HG03175 (cell line): ENCODE measurements at regions not wholly inside any gene's neighbourhood (a gene's known extent, or its start where the extent isn't known, plus 50 kb on each side); places are given as distances from the start of the nearest gene placed in this dataset.

Experiments
- ATAC-seq: cut with Tn5 transposase; IDR thresholded peaks from one replicate; pipeline ENCODE4 v1.9.1; 2021; ENCODE audit warnings: mild to moderate bottlenecking, moderate library complexity; ENCODE audit not compliant: unreplicated experiment

- no peak for ATAC-seq
Observed at GRCh38 chr1:187229496-187229895, 400.7 kb downstream of the PLA2G4A start.

DNA sequence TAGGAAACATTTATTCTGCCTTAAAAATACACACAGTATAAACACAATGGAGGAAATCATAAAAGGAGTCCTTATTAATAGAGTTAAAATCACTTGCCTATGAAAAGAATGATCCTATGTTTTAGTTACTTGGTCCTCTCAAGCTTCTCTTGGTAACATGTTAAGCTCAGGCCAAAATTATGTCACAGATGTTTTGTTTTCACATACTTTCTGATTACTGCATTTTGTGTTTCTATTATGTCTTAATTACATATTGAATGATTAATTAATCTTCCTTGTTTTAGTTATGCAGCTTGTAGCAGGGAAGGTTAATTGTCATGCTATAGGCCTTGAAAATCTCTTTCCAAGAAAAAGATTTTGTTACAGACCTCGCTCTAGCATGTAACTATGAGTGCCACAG, 406.0 kb downstream of the PLA2G4A start:
- ATAC-seq = no peak

GRCh38 chr1:187236199-187236598, 407.4 kb downstream of the PLA2G4A start:
- ATAC-seq = no peak

DNA sequence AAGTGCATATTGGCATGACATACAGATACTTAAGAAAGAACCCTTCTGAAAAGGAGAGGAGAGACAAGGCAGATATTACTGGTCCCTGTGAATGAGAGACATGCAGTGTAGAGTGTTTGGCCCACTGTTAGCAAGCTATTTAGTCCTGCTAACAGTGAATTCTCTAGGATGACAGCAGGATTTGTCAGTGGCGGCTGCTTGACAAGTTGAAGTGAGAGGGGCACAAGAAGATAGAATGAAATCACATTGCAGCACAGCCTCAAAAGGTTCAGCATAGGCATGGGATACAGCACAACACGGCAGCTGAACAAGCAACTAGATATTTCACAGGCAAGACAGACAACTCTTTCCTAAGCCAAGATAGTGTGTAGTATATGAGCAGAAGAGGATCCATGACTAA, 407.9 kb downstream of the PLA2G4A start:
- ATAC-seq = no peak

DNA sequence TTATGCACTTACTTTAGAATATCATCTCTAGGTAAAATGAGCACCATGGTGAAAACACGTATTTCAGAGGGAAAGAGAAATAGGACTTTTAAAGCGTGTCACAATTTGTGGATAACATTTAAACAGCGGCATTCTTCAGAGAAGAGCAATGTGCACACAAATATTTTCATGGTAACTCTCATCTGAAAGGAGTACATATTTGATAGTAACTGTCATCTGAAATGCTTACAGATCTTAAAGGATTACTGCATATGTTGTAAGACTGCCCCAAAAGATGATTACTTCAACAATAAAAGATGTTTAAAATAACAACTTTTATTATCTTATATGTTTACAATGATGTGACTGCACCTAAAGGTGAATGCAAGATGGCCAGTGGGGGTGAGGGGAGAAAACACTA, 408.8 kb downstream of the PLA2G4A start:
- ATAC-seq = no peak

DNA sequence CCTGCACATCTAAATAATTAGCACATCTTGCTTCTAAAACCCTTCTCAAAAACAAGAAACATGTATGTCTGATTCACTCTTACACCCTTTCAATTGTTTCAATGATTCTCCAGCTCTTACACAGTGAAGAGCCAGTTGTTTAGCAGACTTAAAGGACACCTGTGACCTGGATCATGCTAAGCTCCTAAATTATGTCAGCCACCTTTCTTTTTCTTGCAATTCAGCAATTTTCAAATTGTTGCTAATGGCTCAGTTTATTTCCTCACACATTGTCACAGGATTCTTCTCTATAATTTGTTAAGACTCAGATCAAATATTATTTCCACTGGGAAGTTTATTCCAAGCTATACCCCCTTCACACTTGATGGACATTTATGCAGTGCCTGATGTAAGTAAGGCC, 413.2 kb downstream of the PLA2G4A start:
- no peak for ATAC-seq

- ATAC-seq = no peak
Observed at GRCh38 chr1:187244623-187245022, 415.9 kb downstream of the PLA2G4A start.

DNA sequence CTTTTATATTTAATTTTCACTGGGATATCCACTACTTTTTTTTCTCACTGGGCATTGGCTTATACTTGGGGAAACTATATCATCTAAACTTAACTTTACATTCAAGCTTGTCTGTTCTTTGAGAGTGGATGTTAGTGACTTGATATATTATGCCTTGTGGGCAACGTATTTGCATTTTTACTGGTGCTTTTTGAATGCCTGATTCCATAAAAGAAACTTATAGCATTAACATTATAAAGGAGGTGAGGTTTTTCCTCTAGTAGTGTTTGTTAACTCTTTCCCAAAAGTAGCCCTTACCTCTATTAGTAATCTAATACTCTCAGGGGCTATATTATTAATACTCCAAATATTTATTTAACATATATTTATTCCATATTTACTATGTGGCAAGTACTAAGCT, 416.5 kb downstream of the PLA2G4A start:
- no peak for ATAC-seq

GRCh38 chr1:187249196-187249595, 420.4 kb downstream of the PLA2G4A start:
- no peak for ATAC-seq

DNA sequence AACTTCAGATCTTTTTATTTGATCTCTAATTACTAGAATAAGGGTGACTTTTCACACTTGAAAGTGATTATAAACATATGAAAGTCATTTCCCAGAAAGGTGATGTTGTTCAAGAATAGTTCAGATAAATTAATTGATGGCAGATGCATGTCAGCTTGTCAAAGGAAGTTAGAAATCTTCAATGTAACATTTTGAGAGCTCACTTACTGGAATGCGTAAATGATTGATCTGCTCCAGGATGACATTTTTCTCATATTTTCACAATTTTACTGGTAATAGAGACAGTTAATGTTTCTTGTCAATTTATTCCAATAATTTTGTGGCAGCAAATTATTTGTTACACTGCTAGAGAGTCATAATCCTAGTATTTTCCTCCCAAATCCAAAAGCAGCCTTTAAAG, 424.2 kb downstream of the PLA2G4A start:
- ATAC-seq = no peak

GRCh38 chr1:187257476-187257875, 428.7 kb downstream of the PLA2G4A start:
- ATAC-seq = no peak

- ATAC-seq = no peak
Observed at GRCh38 chr1:187261637-187262036, 432.9 kb downstream of the PLA2G4A start.

GRCh38 chr1:187262731-187263130, 434.0 kb downstream of the PLA2G4A start:
- no peak for ATAC-seq

DNA sequence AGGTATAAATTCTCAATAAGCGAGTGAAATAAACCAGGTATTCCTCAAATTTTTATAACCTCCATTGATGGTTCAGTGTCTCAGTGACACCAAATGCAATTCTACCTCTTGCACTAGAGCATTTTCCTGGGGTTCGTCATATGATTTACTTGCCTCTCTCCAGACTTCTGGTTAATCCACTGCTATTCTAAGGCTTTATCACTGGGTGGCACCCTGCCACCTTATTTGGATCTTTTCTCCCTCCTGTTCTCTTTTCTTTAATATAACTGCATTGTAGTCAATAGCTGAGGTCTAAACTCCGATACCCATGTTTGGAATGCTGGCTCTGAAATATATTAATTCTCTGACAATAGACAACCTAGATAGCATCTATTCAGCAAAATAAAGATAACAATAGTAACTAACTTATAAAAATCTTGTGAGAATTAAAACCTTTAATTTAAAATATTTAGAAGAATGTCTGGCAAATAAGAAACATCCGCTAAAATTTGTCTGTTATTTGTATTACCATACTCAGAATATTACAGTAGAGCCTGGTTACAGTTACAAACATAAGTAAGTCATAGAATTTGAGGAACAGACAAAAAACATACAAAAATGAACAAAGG, 436.4 kb downstream of the PLA2G4A start:
- ATAC-seq = no peak

DNA sequence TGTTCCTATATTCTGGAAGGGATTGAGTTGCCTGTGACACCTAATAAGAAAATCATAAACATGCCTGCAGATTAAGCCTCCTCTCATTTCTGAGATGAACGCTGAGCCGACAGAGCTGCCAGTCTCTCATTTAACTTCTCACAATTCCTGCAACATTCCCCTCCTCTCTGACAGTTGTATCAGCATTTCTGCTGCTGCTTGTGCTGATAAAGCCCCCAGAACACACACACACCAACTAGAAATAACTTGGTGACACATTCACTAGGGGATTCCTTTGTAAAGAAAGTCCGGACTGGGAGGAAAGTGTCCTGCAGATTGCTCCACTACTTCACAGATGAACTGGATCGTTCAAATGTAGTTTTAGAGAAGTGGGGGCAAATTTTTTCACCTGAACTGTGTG, 437.3 kb downstream of the PLA2G4A start:
- no peak for ATAC-seq

DNA sequence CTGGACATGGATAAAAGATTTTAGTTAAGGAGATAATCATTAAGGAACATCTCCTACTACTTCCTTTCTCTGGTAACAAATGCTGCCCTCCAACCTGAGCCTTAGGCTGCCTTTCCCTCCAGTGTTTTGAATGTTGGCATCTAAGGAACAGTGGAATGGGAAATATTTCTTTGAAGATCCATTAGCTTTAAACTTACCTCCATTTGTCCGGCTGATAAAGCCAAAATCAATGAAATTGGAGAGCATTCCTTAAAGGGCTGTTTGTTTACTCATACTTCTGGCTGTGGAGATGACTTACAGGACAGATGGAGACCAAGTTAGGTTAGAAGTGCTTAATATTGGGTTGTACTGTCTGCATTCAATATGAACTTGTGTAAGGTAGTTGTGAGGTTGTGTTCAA, 439.1 kb downstream of the PLA2G4A start:
- ATAC-seq = no peak

DNA sequence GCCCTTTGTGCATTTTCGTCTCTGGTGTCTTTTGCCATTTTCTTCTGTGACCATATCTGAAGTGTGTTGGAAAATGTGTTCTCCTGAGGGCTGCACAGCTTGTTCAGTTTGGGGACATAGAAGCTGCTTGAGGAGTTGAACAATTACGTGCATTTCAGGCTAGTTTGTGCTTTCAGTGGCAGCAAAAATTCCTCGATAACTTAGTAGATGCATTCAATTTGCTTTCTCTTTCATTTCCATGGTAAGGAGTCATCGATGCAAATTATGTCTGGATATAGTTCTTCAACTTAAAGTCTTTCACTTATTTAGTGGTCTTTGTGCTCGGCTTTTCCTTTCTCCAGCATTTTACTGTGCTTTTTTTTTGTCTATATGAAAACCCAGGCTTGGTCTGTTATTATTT, 441.5 kb downstream of the PLA2G4A start:
- ATAC-seq = no peak

DNA sequence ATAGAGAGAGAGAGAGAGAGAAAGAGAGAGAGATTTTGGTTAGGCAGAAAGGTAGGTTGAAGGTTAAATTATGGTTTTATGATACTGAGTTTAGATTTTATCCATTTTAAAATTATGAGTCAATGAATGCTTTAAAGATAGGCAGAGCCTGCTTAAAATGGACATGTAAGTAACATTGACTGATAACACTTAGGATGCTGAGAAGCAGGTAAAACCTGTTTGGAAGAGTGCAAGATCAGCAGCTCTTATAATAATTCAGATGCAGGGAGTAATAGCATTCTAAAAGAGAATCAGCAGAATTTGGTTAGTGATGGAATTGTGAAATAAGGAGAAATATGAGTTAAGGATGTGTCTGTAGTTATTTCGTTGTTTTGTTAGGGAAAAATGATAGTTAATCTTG, 446.6 kb downstream of the PLA2G4A start:
- no peak for ATAC-seq

- no peak for ATAC-seq
Observed at GRCh38 chr1:187275985-187276575, 447.3 kb downstream of the PLA2G4A start.

DNA sequence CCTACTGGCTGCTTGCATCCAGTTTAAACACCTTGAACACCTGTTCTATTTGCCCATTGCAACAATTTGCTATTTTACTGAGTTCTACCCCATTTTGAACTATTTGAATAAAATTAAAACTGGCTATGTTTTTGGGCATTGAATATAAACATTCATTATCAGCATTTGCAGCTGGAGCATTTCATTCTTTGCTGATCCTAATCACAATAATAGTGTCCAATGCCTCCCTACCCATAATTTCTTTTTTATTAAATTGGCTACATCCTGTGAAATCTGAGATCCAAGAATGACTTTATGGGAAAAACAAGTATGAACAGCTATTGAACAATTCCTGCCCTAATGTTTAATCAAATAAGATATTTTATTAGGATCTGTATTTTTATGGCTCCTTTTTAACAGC, 447.9 kb downstream of the PLA2G4A start:
- no peak for ATAC-seq

- ATAC-seq = no peak
Observed at GRCh38 chr1:187280031-187280430, 451.3 kb downstream of the PLA2G4A start.

DNA sequence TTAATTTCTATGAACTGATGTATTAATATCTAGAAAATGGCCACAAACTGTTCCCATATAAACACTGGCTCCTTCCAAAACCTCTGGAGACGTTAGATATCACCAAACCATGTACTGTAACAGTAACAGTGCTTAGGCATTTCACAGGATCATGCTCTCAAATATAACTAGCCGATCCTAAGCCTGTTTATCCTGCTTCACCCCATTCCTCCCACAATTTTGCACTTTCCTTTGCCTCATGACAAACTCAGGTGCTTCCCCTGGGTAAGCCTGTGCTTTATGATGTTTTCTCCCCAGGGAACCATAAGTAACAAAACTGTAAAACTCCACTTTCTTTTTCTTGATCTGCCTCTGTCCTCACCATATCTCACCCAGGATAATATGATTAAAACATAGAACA, 452.3 kb downstream of the PLA2G4A start:
- no peak for ATAC-seq

- ATAC-seq = no peak
Observed at GRCh38 chr1:187283984-187284383, 455.2 kb downstream of the PLA2G4A start.
